ENCODE measurements at regions not wholly inside any gene's neighbourhood (a gene's known extent, or its start where the extent isn't known, plus 50 kb on each side); places are given as distances from the start of the nearest gene placed in this dataset.

- Histone ChIP-seq H3K79me2 (replicated peaks; ENCODE audit: insufficient read depth, low read length) (no peaks in the 10 kb centered on the region), H3K9me2 (ENCODE audit: insufficient read depth, low read length) (no peaks in the 10 kb centered on the region), H3K36me3 (ENCODE audit: insufficient read depth, low read length) (no peaks in the 10 kb centered on the region), H3K4me2 (ENCODE audit: low read length) (no peak overlapping the region), H3K27ac (ENCODE audit: low read length) (no peak overlapping the region), H3K9me3 (ENCODE audit: low read length) (no peaks in the 10 kb centered on the region), H3K27me3 (ENCODE audit: insufficient read depth, low read depth, low read length) (no peaks in the 10 kb centered on the region), H4K20me1 (ENCODE audit: insufficient read depth) (no peaks in the 10 kb centered on the region), H3K9ac (ENCODE audit: low read length) (no peak overlapping the region), H3F3A (ENCODE audit: insufficient read depth, low read length, poor library complexity, severe bottlenecking) (no peaks in the 10 kb centered on the region), H2AFZ (ENCODE audit: low read depth, low read length) (no peak overlapping the region), H3K4me3 (ENCODE audit: low read length) (no peak overlapping the region)
- no peak for TF ChIP-seq SMC3 (conservative IDR thresholded peaks at IDR 0.05; ENCODE audit: poor library complexity)
- TF ChIP-seq, protein P1, sequence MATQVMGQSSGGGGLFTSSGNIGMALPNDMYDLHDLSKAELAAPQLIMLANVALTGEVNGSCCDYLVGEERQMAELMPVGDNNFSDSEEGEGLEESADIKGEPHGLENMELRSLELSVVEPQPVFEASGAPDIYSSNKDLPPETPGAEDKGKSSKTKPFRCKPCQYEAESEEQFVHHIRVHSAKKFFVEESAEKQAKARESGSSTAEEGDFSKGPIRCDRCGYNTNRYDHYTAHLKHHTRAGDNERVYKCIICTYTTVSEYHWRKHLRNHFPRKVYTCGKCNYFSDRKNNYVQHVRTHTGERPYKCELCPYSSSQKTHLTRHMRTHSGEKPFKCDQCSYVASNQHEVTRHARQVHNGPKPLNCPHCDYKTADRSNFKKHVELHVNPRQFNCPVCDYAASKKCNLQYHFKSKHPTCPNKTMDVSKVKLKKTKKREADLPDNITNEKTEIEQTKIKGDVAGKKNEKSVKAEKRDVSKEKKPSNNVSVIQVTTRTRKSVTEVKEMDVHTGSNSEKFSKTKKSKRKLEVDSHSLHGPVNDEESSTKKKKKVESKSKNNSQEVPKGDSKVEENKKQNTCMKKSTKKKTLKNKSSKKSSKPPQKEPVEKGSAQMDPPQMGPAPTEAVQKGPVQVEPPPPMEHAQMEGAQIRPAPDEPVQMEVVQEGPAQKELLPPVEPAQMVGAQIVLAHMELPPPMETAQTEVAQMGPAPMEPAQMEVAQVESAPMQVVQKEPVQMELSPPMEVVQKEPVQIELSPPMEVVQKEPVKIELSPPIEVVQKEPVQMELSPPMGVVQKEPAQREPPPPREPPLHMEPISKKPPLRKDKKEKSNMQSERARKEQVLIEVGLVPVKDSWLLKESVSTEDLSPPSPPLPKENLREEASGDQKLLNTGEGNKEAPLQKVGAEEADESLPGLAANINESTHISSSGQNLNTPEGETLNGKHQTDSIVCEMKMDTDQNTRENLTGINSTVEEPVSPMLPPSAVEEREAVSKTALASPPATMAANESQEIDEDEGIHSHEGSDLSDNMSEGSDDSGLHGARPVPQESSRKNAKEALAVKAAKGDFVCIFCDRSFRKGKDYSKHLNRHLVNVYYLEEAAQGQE (IDR thresholded peaks at IDR 0.05; ENCODE audit: borderline replicate concordance) = no peak
- TF ChIP-seq TAF1 (IDR thresholded peaks at IDR 0.05; ENCODE audit: low read depth) = no peak
- no peak for TF ChIP-seq RAD21 (conservative IDR thresholded peaks at IDR 0.05)
- TF ChIP-seq MXI1 (conservative IDR thresholded peaks at IDR 0.05; ENCODE audit: poor library complexity, severe bottlenecking) = no peak
- no peak for TF ChIP-seq EP300 (conservative IDR thresholded peaks at IDR 0.05; ENCODE audit: poor library complexity, severe bottlenecking)
- TF ChIP-seq, protein P2, sequence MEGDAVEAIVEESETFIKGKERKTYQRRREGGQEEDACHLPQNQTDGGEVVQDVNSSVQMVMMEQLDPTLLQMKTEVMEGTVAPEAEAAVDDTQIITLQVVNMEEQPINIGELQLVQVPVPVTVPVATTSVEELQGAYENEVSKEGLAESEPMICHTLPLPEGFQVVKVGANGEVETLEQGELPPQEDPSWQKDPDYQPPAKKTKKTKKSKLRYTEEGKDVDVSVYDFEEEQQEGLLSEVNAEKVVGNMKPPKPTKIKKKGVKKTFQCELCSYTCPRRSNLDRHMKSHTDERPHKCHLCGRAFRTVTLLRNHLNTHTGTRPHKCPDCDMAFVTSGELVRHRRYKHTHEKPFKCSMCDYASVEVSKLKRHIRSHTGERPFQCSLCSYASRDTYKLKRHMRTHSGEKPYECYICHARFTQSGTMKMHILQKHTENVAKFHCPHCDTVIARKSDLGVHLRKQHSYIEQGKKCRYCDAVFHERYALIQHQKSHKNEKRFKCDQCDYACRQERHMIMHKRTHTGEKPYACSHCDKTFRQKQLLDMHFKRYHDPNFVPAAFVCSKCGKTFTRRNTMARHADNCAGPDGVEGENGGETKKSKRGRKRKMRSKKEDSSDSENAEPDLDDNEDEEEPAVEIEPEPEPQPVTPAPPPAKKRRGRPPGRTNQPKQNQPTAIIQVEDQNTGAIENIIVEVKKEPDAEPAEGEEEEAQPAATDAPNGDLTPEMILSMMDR (IDR thresholded peaks at IDR 0.05; ENCODE audit: poor library complexity, severe bottlenecking) = no peak
- TF ChIP-seq POLR2AphosphoS5 (IDR thresholded peaks at IDR 0.05) = no peak
- TF ChIP-seq EZH2 (IDR thresholded peaks at IDR 0.05; ENCODE audit: borderline replicate concordance, insufficient read depth, low read length, poor library complexity, severe bottlenecking) = no peak
Observed at GRCh38 chr6:51277474-51277873, 458.8 kb downstream of the TFAP2B start.

DNA sequence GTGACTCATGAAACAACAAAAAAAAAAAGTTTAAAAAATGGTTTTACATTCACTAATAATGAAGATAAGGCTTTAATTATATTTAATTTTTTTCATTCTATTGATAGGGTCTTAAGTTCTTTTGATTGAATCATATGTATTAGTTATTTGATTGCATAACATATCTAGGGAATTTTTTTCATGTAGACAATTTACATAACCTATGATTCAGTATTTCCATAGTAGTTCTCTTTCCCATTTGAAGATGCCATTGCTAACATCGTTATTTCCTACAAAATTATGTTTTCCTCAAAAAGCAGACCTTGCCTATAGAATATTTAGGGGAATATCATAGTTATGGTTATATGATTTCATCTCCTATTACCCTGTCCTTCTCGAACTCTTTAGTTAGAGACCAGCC lies 463.4 kb downstream of the TFAP2B start:
- H3K27me3 ChIP-seq (ENCODE audit: insufficient read depth, low read depth, low read length) = no peaks in the 10 kb centered on the region
- no peaks in the 10 kb centered on the region for H4K20me1 ChIP-seq (ENCODE audit: insufficient read depth)
- no peak for TF ChIP-seq TAF1 (IDR thresholded peaks at IDR 0.05; ENCODE audit: low read depth)
- no peak for TF ChIP-seq RAD21 (conservative IDR thresholded peaks at IDR 0.05)
- TF ChIP-seq MXI1 (conservative IDR thresholded peaks at IDR 0.05; ENCODE audit: poor library complexity, severe bottlenecking) = no peak
- TF ChIP-seq POLR2AphosphoS5 (IDR thresholded peaks at IDR 0.05) = no peak
- no peak for TF ChIP-seq SMC3 (conservative IDR thresholded peaks at IDR 0.05; ENCODE audit: poor library complexity)
- no peak for TF ChIP-seq EP300 (conservative IDR thresholded peaks at IDR 0.05; ENCODE audit: poor library complexity, severe bottlenecking)
- TF ChIP-seq EZH2 (IDR thresholded peaks at IDR 0.05; ENCODE audit: borderline replicate concordance, insufficient read depth, low read length, poor library complexity, severe bottlenecking) = no peak
- TF ChIP-seq, protein P2 (IDR thresholded peaks at IDR 0.05; ENCODE audit: poor library complexity, severe bottlenecking) = no peak
- TF ChIP-seq, protein P1 (IDR thresholded peaks at IDR 0.05; ENCODE audit: borderline replicate concordance) = no peak
- H3K79me2 ChIP-seq (replicated peaks; ENCODE audit: insufficient read depth, low read length) = no peaks in the 10 kb centered on the region
- H3F3A ChIP-seq (ENCODE audit: insufficient read depth, low read length, poor library complexity, severe bottlenecking) = no peaks in the 10 kb centered on the region
- H3K4me2 ChIP-seq (ENCODE audit: low read length) = no peak overlapping the region
- H3K9me2 ChIP-seq (ENCODE audit: insufficient read depth, low read length) = no peaks in the 10 kb centered on the region
- H2AFZ ChIP-seq (ENCODE audit: low read depth, low read length) = no peak overlapping the region
- no peak overlapping the region for H3K4me3 ChIP-seq (ENCODE audit: low read length)
- H3K36me3 ChIP-seq (ENCODE audit: insufficient read depth, low read length) = no peaks in the 10 kb centered on the region
- H3K9me3 ChIP-seq (ENCODE audit: low read length) = no peaks in the 10 kb centered on the region
- no peak overlapping the region for H3K27ac ChIP-seq (ENCODE audit: low read length)
- no peak overlapping the region for H3K9ac ChIP-seq (ENCODE audit: low read length)

Measured in neural cell (in vitro differentiated cells).